ENCODE measurements at regions not wholly inside any gene's neighbourhood (a gene's known extent, or its start where the extent isn't known, plus 50 kb on each side); places are given as distances from the start of the nearest gene placed in this dataset.
A peak's percentile ranks its signal among the peaks of the same experiment; 100 is the strongest.

DNA sequence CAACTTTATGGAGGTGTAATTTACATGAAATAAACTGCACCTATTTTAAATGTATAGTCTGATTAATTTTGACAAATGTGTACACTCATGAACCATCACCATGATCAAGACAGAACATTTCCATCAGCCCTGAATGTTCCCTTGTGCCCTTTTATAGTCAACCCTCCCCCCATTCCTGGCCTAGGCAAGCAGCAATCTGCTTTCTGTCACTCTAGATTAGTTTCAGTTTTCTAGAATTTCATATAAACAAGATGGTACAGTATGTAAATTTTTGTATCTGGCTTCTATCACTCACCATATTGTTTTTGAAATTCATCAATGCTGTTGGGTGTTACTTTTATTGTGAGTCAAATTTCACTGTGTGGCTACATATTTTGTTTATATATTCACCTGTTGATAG, 234.2 kb upstream of the RPS6KA3 start:
- no peak for DNase-seq (ENCODE audit: low read depth)
- no peak overlapping the region for H3K4me3 ChIP-seq (ENCODE audit: low read depth, low read length)

DNA sequence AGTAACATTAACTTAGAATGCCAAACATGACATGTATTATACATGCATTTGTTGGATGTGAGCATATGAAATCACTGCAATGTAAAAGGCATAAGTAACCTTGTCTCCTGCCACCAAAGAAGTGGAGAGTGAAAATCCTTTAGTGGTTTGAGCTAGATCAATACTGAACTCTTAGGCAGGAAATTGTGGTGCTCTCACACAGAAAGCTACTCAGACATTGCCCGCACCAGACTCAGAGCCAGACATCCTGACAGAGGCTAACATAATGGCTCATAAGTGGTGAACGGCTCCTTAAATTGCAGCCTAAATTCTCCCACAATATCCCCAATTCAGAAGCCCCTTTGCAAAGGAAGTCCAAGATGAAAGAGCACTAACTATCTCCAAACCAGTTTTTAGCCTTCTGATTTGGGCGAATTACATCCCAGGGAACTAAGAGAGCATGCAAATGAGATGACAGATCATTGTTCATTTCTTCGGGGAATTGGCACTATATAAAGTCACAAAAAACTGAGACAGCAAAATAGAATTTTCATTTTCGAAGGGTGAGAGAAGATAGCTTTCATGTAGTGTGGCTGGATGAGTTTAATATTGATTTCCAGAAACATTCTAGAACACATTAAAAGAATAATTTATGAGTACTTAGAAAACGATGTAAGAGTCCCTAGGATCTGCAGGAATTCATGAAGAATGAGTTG, 233.6 kb upstream of the RPS6KA3 start:
- DNase-seq (ENCODE audit: low read depth), result no peak
- H3K4me3 ChIP-seq (ENCODE audit: low read depth, low read length), result no peak overlapping the region

DNA sequence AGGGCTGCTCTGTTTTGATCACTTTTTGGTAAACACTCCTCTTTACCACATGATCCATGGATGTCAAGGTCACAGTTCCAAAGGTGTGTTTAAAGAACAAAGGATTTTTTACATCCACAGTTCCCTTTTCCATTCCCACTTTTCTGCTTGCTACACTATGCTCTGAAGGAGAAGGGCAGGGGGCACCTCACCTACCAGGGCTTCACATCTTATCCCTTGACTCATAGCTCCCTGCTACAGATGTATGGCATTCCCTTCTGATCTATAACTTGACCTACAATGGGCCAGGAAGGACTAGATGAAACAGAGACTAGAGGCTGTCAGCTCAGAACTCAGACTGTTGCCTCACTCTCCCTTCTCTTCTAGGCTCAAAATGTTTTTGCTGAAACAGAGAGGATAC, 233.1 kb upstream of the RPS6KA3 start:
- H3K4me3 ChIP-seq (ENCODE audit: low read depth, low read length), result no peak overlapping the region
- no peak for DNase-seq (ENCODE audit: low read depth)

DNA sequence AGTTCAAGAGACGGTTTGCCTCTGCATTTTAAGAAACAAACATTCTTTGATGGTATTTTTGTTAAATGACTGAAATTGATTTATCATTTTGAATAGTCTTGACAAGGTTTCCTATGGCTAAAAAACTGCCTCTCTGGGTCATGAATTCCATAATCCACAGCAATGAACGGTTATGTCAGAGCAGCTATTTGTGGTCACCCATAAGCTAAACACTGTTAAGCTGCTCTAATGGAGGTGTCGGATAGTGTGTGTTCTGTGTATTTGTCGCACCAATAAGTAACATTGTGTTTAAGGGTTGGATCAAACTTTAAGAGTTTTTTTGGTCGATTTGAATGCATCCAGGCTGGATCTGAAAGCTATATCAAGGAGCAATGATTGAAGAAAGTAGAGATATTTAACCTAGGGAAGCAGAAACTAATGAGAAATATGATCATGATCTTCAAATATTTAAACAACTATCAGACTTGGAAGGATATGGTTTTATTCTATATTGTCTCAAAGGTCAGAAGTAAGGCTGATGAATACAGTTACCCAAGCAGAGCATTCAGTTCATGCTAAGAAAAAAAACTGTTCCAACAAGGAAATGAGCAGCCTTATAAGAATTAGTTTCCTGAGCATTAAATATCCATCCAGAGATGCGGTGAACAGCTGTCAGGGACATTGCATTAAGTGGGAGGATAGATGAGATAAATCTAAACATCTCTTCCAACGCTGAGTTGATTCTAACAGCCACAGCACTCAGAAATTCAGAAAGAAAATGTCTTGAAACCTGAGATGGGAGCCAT, 232.3 kb upstream of the RPS6KA3 start:
- no peak overlapping the region for H3K4me3 ChIP-seq (ENCODE audit: low read depth, low read length)
- DNase-seq (ENCODE audit: low read depth), result peak; percentile 27

DNA sequence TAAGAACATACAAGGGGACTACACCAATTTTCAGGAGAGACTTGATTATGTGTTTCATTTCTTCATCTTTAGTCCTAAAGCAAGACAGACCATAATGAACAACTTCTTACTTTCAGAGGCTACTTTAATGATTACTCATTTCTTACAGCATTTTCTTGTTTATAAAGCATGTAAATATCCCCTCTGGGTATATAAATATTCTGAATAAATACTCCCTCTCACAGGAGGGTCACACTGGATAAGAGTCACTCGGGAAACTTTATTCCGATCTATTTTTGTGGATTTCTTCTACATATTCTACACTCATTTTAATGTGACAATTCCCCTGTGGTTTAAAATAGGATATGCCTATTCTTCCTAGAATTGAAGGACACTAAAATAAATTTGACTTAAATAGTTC, 228.9 kb upstream of the RPS6KA3 start:
- no peak overlapping the region for H3K4me3 ChIP-seq (ENCODE audit: low read depth, low read length)
- DNase-seq (ENCODE audit: low read depth), result no peak

DNA sequence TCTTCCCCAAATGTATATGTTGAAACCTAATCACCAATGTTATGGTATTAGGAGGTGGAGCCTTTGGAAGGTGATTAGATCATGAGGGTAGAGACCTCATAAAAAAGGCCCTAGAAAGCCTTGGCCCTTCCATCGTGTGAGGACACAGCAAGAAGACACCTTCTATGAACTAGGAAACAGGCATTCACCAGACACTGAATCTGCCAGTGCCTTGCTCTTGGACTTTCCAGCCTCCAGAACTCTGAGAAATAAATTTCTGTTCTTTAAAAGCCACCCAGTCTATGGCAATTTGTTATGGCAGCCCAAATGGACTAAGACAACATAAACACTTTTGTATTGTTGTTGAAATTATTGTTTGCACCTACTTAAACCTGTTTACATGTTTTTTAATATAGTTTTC, 221.8 kb upstream of the RPS6KA3 start:
- no peak for DNase-seq (ENCODE audit: low read depth)
- H3K4me3 ChIP-seq (ENCODE audit: low read depth, low read length), result no peak overlapping the region

DNA sequence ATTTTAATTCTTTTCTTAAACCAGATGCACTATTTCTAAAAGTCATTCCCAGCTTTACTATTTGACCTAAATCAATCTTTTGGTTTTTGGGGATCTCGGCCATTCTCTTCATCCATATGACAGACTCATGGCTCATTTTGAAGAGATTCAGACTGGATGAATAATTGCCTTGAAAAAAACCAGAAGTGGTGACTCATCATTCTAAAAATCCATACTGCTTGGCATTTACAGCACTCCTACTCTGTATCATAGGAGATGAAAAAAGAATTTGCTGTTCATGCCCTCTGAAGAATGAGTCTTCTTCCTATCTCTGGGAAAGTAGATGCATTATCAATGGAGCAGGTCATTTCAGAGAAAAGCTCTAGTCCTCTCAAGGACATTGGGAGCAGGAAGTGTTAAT, 220.5 kb upstream of the RPS6KA3 start:
- no peak overlapping the region for H3K4me3 ChIP-seq (ENCODE audit: low read depth, low read length)
- DNase-seq (ENCODE audit: low read depth), result peak; percentile 14

DNA sequence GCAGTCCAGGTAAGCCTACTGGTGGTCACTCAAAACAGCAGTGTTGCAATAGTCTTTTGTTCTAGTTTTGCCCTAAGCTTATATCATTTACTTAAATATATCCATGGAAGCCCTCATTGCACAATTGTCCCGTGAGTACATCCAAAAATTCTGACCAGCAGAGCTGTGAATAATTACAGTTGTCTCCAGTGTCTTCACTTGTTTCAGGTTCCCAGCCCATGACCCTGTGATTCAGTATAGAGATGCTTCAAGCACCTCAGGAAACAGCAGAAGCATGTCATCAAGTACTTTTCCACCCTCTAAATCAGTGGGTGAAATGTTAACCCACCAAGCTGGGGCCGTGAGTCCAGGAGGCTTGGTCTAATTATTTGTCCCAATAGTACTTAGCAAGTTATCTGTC, 214.9 kb upstream of the RPS6KA3 start:
- no peak overlapping the region for H3K4me3 ChIP-seq (ENCODE audit: low read depth, low read length)

DNA sequence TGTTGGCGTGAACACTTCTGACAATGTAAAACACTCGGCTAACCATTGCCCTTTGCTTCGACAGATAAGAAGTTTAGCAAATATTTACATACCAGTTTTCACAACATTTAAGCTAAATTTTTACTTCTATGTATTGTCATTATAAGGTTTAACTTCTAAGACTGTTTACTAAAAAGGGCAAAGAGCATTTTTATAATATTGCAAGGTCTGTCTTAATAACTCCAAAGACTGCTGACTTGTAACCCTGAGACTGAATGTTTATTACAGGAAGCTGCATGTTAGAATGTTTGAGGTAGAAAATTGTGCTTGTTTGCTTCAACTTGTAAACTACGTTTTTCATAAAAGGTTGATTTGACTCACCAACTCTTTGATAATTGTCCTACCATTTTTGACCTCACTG, 213.2 kb upstream of the RPS6KA3 start:
- no peak overlapping the region for H3K4me3 ChIP-seq (ENCODE audit: low read depth, low read length)
- no peak for DNase-seq (ENCODE audit: low read depth)

More for the DNA sequence above, 214.9 kb upstream of the RPS6KA3 start:
- peak; percentile 44 for DNase-seq (ENCODE audit: low read depth)

DNA sequence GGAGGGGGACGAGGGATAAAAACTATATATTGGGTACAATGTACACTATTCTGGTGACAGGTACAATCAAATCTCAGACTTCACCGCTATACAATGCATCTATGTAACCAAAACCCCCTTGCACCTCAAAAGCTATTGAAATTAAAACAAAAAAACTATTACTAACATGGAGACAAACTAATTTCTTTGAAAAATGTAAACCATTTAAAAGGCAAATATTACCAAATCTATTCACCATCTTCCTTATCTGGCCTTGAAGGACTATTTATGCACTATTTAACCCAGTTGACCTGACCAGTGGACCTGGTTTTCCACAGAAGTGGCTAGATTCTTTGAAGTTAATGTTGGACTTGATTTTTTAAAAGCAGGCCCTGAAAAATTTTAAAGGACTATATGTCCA, 212.3 kb upstream of the RPS6KA3 start:
- no peak for DNase-seq (ENCODE audit: low read depth)
- no peak overlapping the region for H3K4me3 ChIP-seq (ENCODE audit: low read depth, low read length)

DNA sequence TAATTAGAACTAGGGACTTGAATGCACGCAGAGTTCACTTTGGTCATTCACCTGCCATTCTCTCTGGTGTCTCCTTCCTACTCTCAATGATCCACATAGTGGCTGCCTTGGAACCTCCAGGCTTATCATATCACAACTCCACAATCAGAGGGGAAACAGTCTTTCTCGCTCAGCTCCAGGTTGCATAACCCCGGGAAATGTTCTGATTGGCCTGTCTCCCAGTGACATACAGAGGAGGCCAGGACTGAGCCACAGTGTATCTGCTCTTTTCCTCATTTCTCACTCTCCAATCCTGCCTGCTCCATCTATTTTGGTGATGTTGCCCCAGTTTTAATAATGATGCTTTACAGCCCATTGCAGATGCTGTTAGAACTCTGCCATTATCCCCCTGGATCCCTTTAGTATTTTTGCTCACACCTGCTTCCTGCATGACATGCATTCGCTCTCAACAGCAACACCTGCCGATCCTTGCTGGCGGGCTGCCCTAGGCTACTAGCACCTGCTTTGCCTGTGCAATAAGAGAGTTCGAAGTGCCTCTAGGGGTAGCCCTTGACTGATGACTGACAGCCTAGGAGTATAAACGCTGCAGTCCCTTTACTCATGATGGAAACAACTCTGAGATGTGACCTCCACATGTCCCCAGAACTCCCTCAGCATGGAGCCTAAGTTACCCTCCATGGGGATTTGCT, 211.3 kb upstream of the RPS6KA3 start:
- DNase-seq (ENCODE audit: low read depth), result no peak
- no peak overlapping the region for H3K4me3 ChIP-seq (ENCODE audit: low read depth, low read length)

DNA sequence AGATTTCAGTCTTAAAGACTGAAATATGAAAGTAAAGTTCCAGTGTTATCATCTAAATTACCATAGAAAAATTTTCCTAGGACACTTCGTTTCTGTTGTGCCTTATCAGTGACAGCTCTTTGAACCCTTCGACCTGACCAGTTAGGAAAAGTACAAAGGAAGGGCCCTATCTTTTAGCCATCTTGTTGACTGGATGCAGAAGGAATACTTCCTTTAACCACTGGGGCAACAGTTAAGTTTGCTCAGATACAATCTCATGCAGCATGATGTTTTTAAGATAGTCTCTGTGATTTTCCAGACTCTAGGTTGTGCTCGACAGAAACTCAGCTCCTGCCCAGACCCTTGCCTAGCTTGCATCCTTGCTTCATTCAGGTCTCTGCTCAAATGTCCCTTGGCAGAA, 210.5 kb upstream of the RPS6KA3 start:
- no peak for DNase-seq (ENCODE audit: low read depth)
- no peak overlapping the region for H3K4me3 ChIP-seq (ENCODE audit: low read depth, low read length)

DNA sequence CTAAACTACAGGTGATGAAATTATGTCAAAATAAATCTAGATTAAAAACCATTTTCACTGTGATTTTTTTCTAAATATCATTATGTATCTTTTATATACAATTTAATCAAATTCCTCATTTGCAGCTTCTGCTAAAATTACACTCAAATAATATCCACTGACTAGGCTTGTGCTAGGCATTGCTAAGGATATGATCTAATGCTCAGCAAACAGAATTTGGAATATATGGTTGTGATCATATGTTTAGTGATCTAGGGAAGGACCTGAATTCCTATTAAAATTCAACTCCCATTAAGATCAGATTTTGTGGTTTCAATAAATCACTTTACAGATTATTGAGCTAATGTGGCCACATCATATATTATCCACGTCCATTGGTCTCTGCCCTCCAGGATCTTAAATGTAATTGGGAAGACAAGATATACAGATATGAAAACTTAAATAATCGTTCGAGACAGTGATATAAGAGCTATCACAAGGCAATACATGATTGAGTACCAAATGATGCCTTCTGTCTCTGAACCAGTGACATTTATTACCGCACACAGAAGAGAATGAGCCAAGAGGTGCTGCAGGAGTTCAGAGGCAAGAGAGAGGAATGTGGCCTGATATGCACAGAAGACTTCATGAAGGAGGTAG, 206.0 kb upstream of the RPS6KA3 start:
- DNase-seq (ENCODE audit: low read depth), result no peak

DNA sequence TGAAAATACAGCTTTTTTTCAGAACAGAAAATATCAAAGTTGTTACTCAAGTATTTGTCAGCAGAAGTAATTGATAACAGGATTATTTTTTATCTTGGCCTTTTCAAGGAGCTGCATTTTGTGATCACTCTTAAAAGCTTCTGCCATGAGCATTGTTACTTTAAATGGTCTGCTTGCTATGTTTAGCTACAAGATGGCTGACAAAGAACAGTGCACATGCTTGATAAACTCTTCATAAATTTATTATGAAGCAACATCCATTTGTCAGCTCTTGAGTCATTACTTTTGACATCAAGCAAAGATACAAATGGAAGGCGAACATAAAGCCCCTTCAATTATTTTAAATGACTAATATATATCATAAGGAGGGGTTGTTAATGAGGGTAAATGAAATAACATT, 205.4 kb upstream of the RPS6KA3 start:
- H3K4me3 ChIP-seq (ENCODE audit: low read depth, low read length), result no peak overlapping the region
- DNase-seq (ENCODE audit: low read depth), result no peak

More for the DNA sequence above, 206.0 kb upstream of the RPS6KA3 start:
- H3K4me3 ChIP-seq (ENCODE audit: low read depth, low read length), result no peak overlapping the region

DNA sequence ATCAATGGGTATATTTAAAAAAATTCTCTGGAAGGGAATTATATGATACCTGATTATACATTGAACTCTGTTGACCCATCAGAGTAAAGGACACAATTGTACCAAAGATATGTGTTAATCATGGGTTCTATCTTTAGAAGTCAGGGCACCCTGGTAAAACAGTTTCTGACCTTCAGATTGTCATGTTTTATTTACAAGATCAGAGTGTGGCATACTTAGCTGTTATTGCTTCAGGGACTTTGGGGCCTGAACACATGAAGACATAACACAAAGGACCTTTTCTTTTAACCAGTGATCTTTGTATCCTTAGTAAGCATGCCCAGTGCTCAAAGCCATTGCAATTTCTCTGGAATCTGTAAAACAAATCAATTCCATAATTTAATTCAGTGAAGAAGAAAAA, 204.8 kb upstream of the RPS6KA3 start:
- DNase-seq (ENCODE audit: low read depth), result no peak
- H3K4me3 ChIP-seq (ENCODE audit: low read depth, low read length), result no peak overlapping the region

DNA sequence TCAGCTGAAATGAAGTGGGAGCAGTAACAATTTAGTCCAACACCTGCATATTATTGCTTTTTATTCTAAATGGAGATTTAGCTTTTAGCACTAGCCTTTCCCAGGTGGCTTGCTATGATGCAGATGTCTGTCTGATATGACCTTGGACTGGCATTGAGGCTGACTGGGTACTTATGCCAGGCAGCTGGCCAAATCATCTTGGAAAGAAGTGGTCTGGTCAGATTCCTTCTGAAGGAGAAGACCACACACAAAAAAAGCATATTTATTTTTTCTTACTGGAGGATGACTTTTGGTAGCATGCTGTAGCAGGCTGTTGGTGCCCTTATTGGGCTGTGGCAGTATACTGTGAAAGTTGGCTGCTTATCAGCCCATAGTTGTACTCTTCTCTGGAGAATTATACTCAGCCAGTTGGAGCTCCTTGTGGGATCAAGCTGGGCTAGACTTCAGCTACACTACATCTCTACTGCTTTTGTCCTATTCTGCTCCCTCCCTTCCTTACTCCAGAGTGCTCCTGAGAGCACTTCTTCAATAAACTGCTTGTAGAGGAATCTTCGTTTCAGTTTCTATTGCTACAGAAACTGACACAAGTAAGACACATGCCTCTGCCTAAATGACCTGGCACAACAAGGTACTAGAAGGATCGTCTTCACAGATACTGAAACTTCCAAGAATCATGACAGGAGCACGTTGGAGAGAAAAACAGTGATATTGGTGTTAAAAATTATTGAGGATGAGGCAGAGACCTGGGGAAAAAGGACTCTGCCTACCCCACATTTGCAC, 196.8 kb upstream of the RPS6KA3 start:
- no peak for DNase-seq (ENCODE audit: low read depth)
- no peak overlapping the region for H3K4me3 ChIP-seq (ENCODE audit: low read depth, low read length)

DNA sequence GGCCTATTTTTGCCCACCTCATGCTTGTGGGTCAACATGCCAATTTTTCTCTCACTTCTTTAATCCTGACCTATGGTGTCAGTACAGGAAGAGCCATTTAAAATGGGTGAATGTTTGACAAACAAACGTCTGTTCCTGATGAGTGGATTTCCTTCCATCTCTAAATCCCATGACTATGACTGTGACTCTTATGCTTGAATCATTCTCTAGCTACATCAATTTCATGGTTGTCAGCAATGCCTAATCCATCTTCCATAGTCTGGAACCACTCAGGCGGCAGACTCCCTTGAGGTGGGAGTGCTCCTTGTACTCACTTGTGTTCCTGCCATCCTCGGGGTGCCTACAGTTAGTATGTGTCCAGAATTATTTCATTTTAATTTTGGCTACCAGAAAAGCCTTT, 194.9 kb upstream of the RPS6KA3 start:
- H3K4me3 ChIP-seq (ENCODE audit: low read depth, low read length), result no peak overlapping the region
- DNase-seq (ENCODE audit: low read depth), result peak; percentile 7

DNA sequence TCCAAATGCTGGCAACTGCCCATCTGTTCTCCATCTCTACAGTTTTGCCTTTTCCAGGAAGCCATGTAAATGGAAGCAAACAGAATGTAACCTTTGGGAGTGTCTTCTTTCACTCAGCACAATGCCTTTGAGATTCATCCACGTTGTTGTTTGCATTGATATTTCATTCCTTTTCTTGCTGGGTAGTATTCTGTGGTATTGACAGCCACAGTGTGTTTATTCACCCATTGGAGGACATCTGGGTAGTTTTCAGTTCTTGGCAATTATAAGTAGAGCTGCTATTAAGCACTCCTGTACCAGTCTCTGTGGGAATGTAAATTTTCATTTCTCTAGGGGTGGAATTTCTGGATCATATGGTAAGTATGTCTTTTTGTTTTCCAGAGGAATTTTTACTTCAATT, 194.3 kb upstream of the RPS6KA3 start:
- DNase-seq (ENCODE audit: low read depth), result no peak
- H3K4me3 ChIP-seq (ENCODE audit: low read depth, low read length), result no peak overlapping the region
